GM12878 (cell line): ENCODE measurements at regions not wholly inside any gene's neighbourhood (a gene's known extent, or its start where the extent isn't known, plus 50 kb on each side); places are given as distances from the start of the nearest gene placed in this dataset.

Source experiments
- CTCF ChIP-seq, 3 experiments: IDR thresholded peaks in 2 of 3; conservative IDR thresholded peaks in 1 of 3; 2 replicates each; pipeline ENCODE4 v1.5.1; 2011; ENCODE audit warnings: low read depth in 3 of 3, low read length in 3 of 3, mild to moderate bottlenecking in 3 of 3, control low read depth in 2 of 3, moderate library complexity in 2 of 3, inconsistent platforms in 1 of 3, mixed read lengths in 1 of 3; ENCODE audit not compliant: control insufficient read depth in 2 of 3, insufficient read depth in 1 of 3; ENCODE audit errors: extremely low read depth in 1 of 3
- FOXM1 ChIP-seq: IDR thresholded peaks from 2 replicates; pipeline ENCODE4 v1.6.1; 2012; ENCODE audit warnings: low read depth, mild to moderate bottlenecking, inconsistent platforms, low read length, moderate library complexity
- MXI1 ChIP-seq: fragments of 150-350 bp; IDR thresholded peaks from 2 replicates; pipeline ENCODE4 v1.6.1; 2011; ENCODE audit warnings: low read depth, mild to moderate bottlenecking, inconsistent platforms, low read length, improper control_type of control experiment
- POLR2A ChIP-seq: IDR thresholded peaks from 2 replicates; pipeline ENCODE4 v1.6.1; 2011; ENCODE audit warnings: low read depth, mild to moderate bottlenecking, low read length
- POLR2AphosphoS5 ChIP-seq: IDR thresholded peaks from 2 replicates; pipeline ENCODE4 v1.6.1; 2011; ENCODE audit warnings: mild to moderate bottlenecking, low read length, inconsistent platforms
- REST ChIP-seq: IDR thresholded peaks from 2 replicates; pipeline ENCODE4 v1.6.1; 2012; ENCODE audit warnings: mild to moderate bottlenecking, low read depth, low read length
- RFX5 ChIP-seq: IDR thresholded peaks from 2 replicates; pipeline ENCODE4 v1.6.1; 2011; ENCODE audit warnings: low read depth, low read length, improper control_type of control experiment
- TCF7 ChIP-seq: IDR thresholded peaks from 2 replicates; pipeline ENCODE4 v1.6.1; 2014; ENCODE audit warnings: antibody characterized with exemption, borderline replicate concordance
- YY1 ChIP-seq: IDR thresholded peaks from 2 replicates; pipeline ENCODE4 v1.6.1; 2011; ENCODE audit warnings: low read depth, mild to moderate bottlenecking, low read length
- ZNF274 ChIP-seq: IDR thresholded peaks from one replicate; pipeline ENCODE4 v1.8.0; 2011; ENCODE audit not compliant: insufficient read length, insufficient read depth
- ZNF687 ChIP-seq: fragments of 450-650 bp; IDR thresholded peaks from 2 replicates; pipeline ENCODE4 v1.6.1; 2017; ENCODE audit warnings: mild to moderate bottlenecking, moderate library complexity

GRCh38 chr10:128884033-128884425 is 583.0 kb upstream of the MGMT start:
- no peak for TF ChIP-seq REST
- TF ChIP-seq RFX5 = no peak
- TF ChIP-seq YY1 = no peak
- TF ChIP-seq CTCF (IDR thresholded peaks at IDR 0.05 in 2 of 3, conservative IDR thresholded peaks at IDR 0.05 in 1 of 3; ENCODE audit: control insufficient read depth in 2 of 3, extremely low read depth in 1 of 3, insufficient read depth in 1 of 3, low read depth in 3 of 3, low read length in 3 of 3) = no peak
- no peak for TF ChIP-seq POLR2A
- TF ChIP-seq ZNF274 = no peak
- no peak for TF ChIP-seq TCF7
- TF ChIP-seq POLR2AphosphoS5 = no peak
- no peak for TF ChIP-seq FOXM1
- no peak for TF ChIP-seq MXI1
- TF ChIP-seq ZNF687 = no peak
